ENCODE measurements at regions not wholly inside any gene's neighbourhood (a gene's known extent, or its start where the extent isn't known, plus 50 kb on each side); places are given as distances from the start of the nearest gene placed in this dataset.

- TF ChIP-seq CTCF (tag by site-specific recombination; IDR thresholded peaks at IDR 0.05) (no peak), ZNF747 (tag by site-specific recombination; IDR thresholded peaks at IDR 0.05) (no peak), ZNF18 (tag by site-specific recombination; IDR thresholded peaks at IDR 0.05) (no peak), ZNF175 (tag by site-specific recombination; IDR thresholded peaks at IDR 0.05) (no peak), ZNF426 (tag by site-specific recombination; IDR thresholded peaks at IDR 0.05) (no peak), ZNF639 (tag by site-specific recombination; IDR thresholded peaks at IDR 0.05) (no peak)
Measured at GRCh38 chr6:2599817-2600216, 150.9 kb downstream of the MYLK4 start.
